CD4-positive, alpha-beta T cell treated with Interleukin-12 subunit alpha and Interleukin-12 subunit beta, for 1 hour (primary cell): ENCODE measurements at regions not wholly inside any gene's neighbourhood (a gene's known extent, or its start where the extent isn't known, plus 50 kb on each side); places are given as distances from the start of the nearest gene placed in this dataset.

Experiments used
- DNase-seq: peaks from one replicate; pipeline ENCODE4 v3.0.0-alpha.2; 2020

GRCh38 chr13:108360139-108360538 lies 90.6 kb downstream of the TNFSF13B start:
- no peak for DNase-seq

GRCh38 chr13:108361769-108362168 lies 92.3 kb downstream of the TNFSF13B start:
- DNase-seq, result no peak

- no peak for DNase-seq
These were observed 94.1 kb downstream of the TNFSF13B start for GRCh38 chr13:108363666-108364065.

- no peak for DNase-seq
These were observed 95.7 kb downstream of the TNFSF13B start for GRCh38 chr13:108365255-108365654.

GRCh38 chr13:108368250-108368905 lies 98.9 kb downstream of the TNFSF13B start:
- no peak for DNase-seq

- no peak for DNase-seq
These were observed 99.9 kb downstream of the TNFSF13B start for GRCh38 chr13:108369412-108369811.

GRCh38 chr13:108375034-108375433 lies 105.5 kb downstream of the TNFSF13B start:
- DNase-seq, result no peak

GRCh38 chr13:108375772-108376171 lies 106.3 kb downstream of the TNFSF13B start:
- no peak for DNase-seq

- DNase-seq, result no peak
These were observed 106.8 kb downstream of the TNFSF13B start for GRCh38 chr13:108376308-108376707.

GRCh38 chr13:108377646-108378206 lies 108.2 kb downstream of the TNFSF13B start:
- no peak for DNase-seq

- no peak for DNase-seq
These were observed 114.1 kb downstream of the TNFSF13B start for GRCh38 chr13:108383667-108384066.

GRCh38 chr13:108387156-108387555 lies 117.6 kb downstream of the TNFSF13B start:
- DNase-seq, result no peak

GRCh38 chr13:108402850-108403249 lies 133.3 kb downstream of the TNFSF13B start:
- no peak for DNase-seq

GRCh38 chr13:108407495-108407894 lies 138.0 kb downstream of the TNFSF13B start:
- DNase-seq, result no peak

- DNase-seq, result peak; percentile 13
These were observed 139.2 kb downstream of the TNFSF13B start for GRCh38 chr13:108408672-108409071.

GRCh38 chr13:108409730-108410129 lies 140.2 kb downstream of the TNFSF13B start:
- DNase-seq, result peak; percentile 10

- no peak for DNase-seq
These were observed 150.2 kb downstream of the TNFSF13B start for GRCh38 chr13:108419768-108420167.

- DNase-seq, result no peak
These were observed 155.5 kb downstream of the TNFSF13B start for GRCh38 chr13:108425056-108425455.

GRCh38 chr13:108426893-108427292 lies 157.4 kb downstream of the TNFSF13B start:
- no peak for DNase-seq

GRCh38 chr13:108427355-108427754 lies 157.8 kb downstream of the TNFSF13B start:
- no peak for DNase-seq

- no peak for DNase-seq
These were observed 159.2 kb downstream of the TNFSF13B start for GRCh38 chr13:108428691-108429090.

- DNase-seq, result no peak
These were observed 164.6 kb downstream of the TNFSF13B start for GRCh38 chr13:108433976-108434755.

- no peak for DNase-seq
These were observed 166.1 kb downstream of the TNFSF13B start for GRCh38 chr13:108435393-108436149.
